ENCODE measurements at regions not wholly inside any gene's neighbourhood (a gene's known extent, or its start where the extent isn't known, plus 50 kb on each side); places are given as distances from the start of the nearest gene placed in this dataset.
"Not testable (repeated sequence)": the region's sequence is repeated elsewhere in the genome, so short reads cannot be mapped to it uniquely, and the experiment has no call there.

GRCh38 chr3:124043023-124043422 is 51.1 kb upstream of the ROPN1 start:
- Mint-ChIP-seq H3K36me3 (no peaks in the 10 kb centered on the region), H3K9me3 (peaks cover 2% of the 10 kb centered on the region), H3K27me3 (peaks cover 20% of the 10 kb centered on the region), H3K4me1 (no peaks in the 10 kb centered on the region), H3K27ac (no peak overlapping the region), H3K4me3 (no peak overlapping the region)
- no peak for ATAC-seq

- no peak for ATAC-seq
- Mint-ChIP-seq H3K9me3 (peaks cover 2% of the 10 kb centered on the region), H3K4me3 (no peak overlapping the region), H3K27me3 (peaks cover 20% of the 10 kb centered on the region), H3K36me3 (no peaks in the 10 kb centered on the region), H3K27ac (no peak overlapping the region), H3K4me1 (no peaks in the 10 kb centered on the region)
Observed at GRCh38 chr3:124044956-124045355, 53.0 kb upstream of the ROPN1 start.

GRCh38 chr3:124048967-124049798 is 57.3 kb upstream of the ROPN1 start:
- Mint-ChIP-seq H3K27ac (no peak overlapping the region), H3K27me3 (peaks cover 42% of the 10 kb centered on the region), H3K4me3 (no peak overlapping the region), H3K9me3 (peaks cover 2% of the 10 kb centered on the region), H3K36me3 (no peaks in the 10 kb centered on the region), H3K4me1 (no peaks in the 10 kb centered on the region)
- no peak for ATAC-seq

- no peak overlapping the region for H3K27ac Mint-ChIP-seq
- H3K36me3 Mint-ChIP-seq, result no peaks in the 10 kb centered on the region
- H3K27me3 Mint-ChIP-seq, result peaks cover 22% of the 10 kb centered on the region
- no peaks in the 10 kb centered on the region for H3K4me1 Mint-ChIP-seq
- H3K9me3 Mint-ChIP-seq, result no peaks in the 10 kb centered on the region
- H3K4me3 Mint-ChIP-seq, result no peak overlapping the region
- ATAC-seq, result no peak
Observed at GRCh38 chr3:124051636-124052035, 59.7 kb upstream of the ROPN1 start.

GRCh38 chr3:124053871-124054270 is 61.9 kb upstream of the ROPN1 start:
- Mint-ChIP-seq H3K27me3 (peaks cover 31% of the 10 kb centered on the region), H3K4me3 (no peak overlapping the region), H3K36me3 (no peaks in the 10 kb centered on the region), H3K4me1 (no peaks in the 10 kb centered on the region), H3K27ac (no peak overlapping the region), H3K9me3 (no peaks in the 10 kb centered on the region)
- ATAC-seq, result no peak

- Mint-ChIP-seq H3K36me3 (no peaks in the 10 kb centered on the region), H3K9me3 (no peaks in the 10 kb centered on the region), H3K27me3 (peaks cover 24% of the 10 kb centered on the region), H3K4me1 (no peaks in the 10 kb centered on the region), H3K4me3 (no peak overlapping the region), H3K27ac (no peak overlapping the region)
- no peak for ATAC-seq
Observed at GRCh38 chr3:124056846-124057245, 64.9 kb upstream of the ROPN1 start.

- Mint-ChIP-seq H3K9me3 (no peaks in the 10 kb centered on the region), H3K36me3 (no peaks in the 10 kb centered on the region), H3K27ac (no peak overlapping the region), H3K27me3 (peaks cover 18% of the 10 kb centered on the region), H3K4me1 (no peaks in the 10 kb centered on the region), H3K4me3 (no peak overlapping the region)
- ATAC-seq, result no peak
Observed at GRCh38 chr3:124057420-124057819, 65.5 kb upstream of the ROPN1 start.

GRCh38 chr3:124059580-124059979 is 67.7 kb upstream of the ROPN1 start:
- Mint-ChIP-seq H3K27me3 (peaks cover 9% of the 10 kb centered on the region), H3K4me1 (no peaks in the 10 kb centered on the region), H3K27ac (no peak overlapping the region), H3K9me3 (no peaks in the 10 kb centered on the region), H3K4me3 (no peak overlapping the region), H3K36me3 (no peaks in the 10 kb centered on the region)
- no peak for ATAC-seq

- Mint-ChIP-seq H3K4me1 (no peaks in the 10 kb centered on the region), H3K27ac (no peak overlapping the region), H3K4me3 (no peak overlapping the region), H3K36me3 (no peaks in the 10 kb centered on the region), H3K9me3 (no peaks in the 10 kb centered on the region), H3K27me3 (no peaks in the 10 kb centered on the region)
- no peak for ATAC-seq
Observed at GRCh38 chr3:124063197-124063909, 71.4 kb upstream of the ROPN1 start.

GRCh38 chr3:124064050-124064449 is 72.1 kb upstream of the ROPN1 start:
- no peak for ATAC-seq
- Mint-ChIP-seq H3K36me3 (no peaks in the 10 kb centered on the region), H3K4me3 (no peak overlapping the region), H3K27ac (no peak overlapping the region), H3K4me1 (no peaks in the 10 kb centered on the region), H3K27me3 (no peaks in the 10 kb centered on the region), H3K9me3 (no peaks in the 10 kb centered on the region)

GRCh38 chr3:124066543-124066942 is 74.6 kb upstream of the ROPN1 start:
- not testable (repeated sequence) for H3K4me1 Mint-ChIP-seq, ATAC-seq, H3K9me3 Mint-ChIP-seq, H3K36me3 Mint-ChIP-seq, H3K4me3 Mint-ChIP-seq, H3K27ac Mint-ChIP-seq
- peaks cover 11% of the 10 kb centered on the region for H3K27me3 Mint-ChIP-seq

- peaks cover 11% of the 10 kb centered on the region for H3K27me3 Mint-ChIP-seq
- H3K4me1 Mint-ChIP-seq, H3K4me3 Mint-ChIP-seq, H3K27ac Mint-ChIP-seq, H3K9me3 Mint-ChIP-seq, H3K36me3 Mint-ChIP-seq, ATAC-seq: not testable (repeated sequence)
Observed at GRCh38 chr3:124069706-124070105, 77.8 kb upstream of the ROPN1 start.

GRCh38 chr3:124075090-124075489 is 83.2 kb upstream of the ROPN1 start:
- H3K4me1 Mint-ChIP-seq, ATAC-seq, H3K27ac Mint-ChIP-seq, H3K9me3 Mint-ChIP-seq, H3K36me3 Mint-ChIP-seq, H3K4me3 Mint-ChIP-seq: not testable (repeated sequence)
- H3K27me3 Mint-ChIP-seq, result peaks cover 20% of the 10 kb centered on the region

- no peaks in the 10 kb centered on the region for H3K36me3 Mint-ChIP-seq
- H3K27me3 Mint-ChIP-seq, result peaks cover 21% of the 10 kb centered on the region
- H3K27ac Mint-ChIP-seq, result no peak overlapping the region
- no peaks in the 10 kb centered on the region for H3K4me1 Mint-ChIP-seq
- ATAC-seq, result no peak
- no peaks in the 10 kb centered on the region for H3K9me3 Mint-ChIP-seq
- no peak overlapping the region for H3K4me3 Mint-ChIP-seq
Observed at GRCh38 chr3:124075753-124076152, 83.8 kb upstream of the ROPN1 start.

GRCh38 chr3:124076235-124076634 is 84.3 kb upstream of the ROPN1 start:
- no peaks in the 10 kb centered on the region for H3K9me3 Mint-ChIP-seq
- no peak overlapping the region for H3K27ac Mint-ChIP-seq
- no peaks in the 10 kb centered on the region for H3K36me3 Mint-ChIP-seq
- no peak for ATAC-seq
- H3K4me1 Mint-ChIP-seq, result no peaks in the 10 kb centered on the region
- H3K27me3 Mint-ChIP-seq, result peaks cover 26% of the 10 kb centered on the region
- H3K4me3 Mint-ChIP-seq, result no peak overlapping the region

Measured in stimulated activated memory B cell treated with anti-CD40 and anti-IgM and Interleukin-4, amounts not matched to agents 10 μg/mL and 1 μg/mL and 100 μg/mL, for 72 hours (primary cell).